CD14-positive monocyte (primary cell): ENCODE measurements at regions not wholly inside any gene's neighbourhood (a gene's known extent, or its start where the extent isn't known, plus 50 kb on each side); places are given as distances from the start of the nearest gene placed in this dataset.

Experiments
- DNase-seq, 3 donors: peaks; one replicate each; pipeline ENCODE4 v3.0.0-alpha.2; 2011 to 2022
- H2AFZ ChIP-seq: 2 replicates; pipeline ENCODE4 v1.6.0; 2012; ENCODE audit warnings: mild to moderate bottlenecking, low read depth, low read length, inconsistent platforms; ENCODE audit not compliant: insufficient read depth, poor library complexity, severe bottlenecking
- H3K27ac ChIP-seq, 2 donors: 1 replicate in 1 of 2; 2 replicates in 1 of 2; pipeline ENCODE4 v1.5.1; 2012 to 2013; ENCODE audit warnings: low read length in 2 of 2, control low read depth in 1 of 2, inconsistent platforms in 1 of 2, low read depth in 1 of 2, mild to moderate bottlenecking in 1 of 2
- H3K27me3 ChIP-seq, 2 donors: one replicate each; pipeline versions ENCODE4 v1.6.0 to v1.6.1; 2011 to 2013; ENCODE audit warnings: low read length in 2 of 2; ENCODE audit not compliant: control insufficient read depth in 2 of 2, insufficient read depth in 2 of 2
- H3K36me3 ChIP-seq, 2 donors: replicated peaks in 1 of 2; 1 replicate in 1 of 2; 2 replicates in 1 of 2; pipeline versions ENCODE4 v1.5.1 to v1.6.1; 2012 to 2013; ENCODE audit warnings: low read length in 2 of 2, control low read depth in 1 of 2, inconsistent platforms in 1 of 2, mild to moderate bottlenecking in 1 of 2; ENCODE audit not compliant: insufficient read depth in 2 of 2, control insufficient read depth in 1 of 2
- H3K4me1 ChIP-seq, 2 donors: 1 replicate in 1 of 2; 2 replicates in 1 of 2; pipeline versions ENCODE4 v1.5.1 to v1.6.1; 2012 to 2013; ENCODE audit warnings: low read length in 2 of 2, control low read depth in 1 of 2, inconsistent platforms in 1 of 2, mild to moderate bottlenecking in 1 of 2, moderate library complexity in 1 of 2; ENCODE audit not compliant: insufficient read depth in 2 of 2, control insufficient read depth in 1 of 2
- H3K4me2 ChIP-seq: replicated peaks from 2 replicates; pipeline ENCODE3; 2012; ENCODE audit warnings: low read length, moderate library complexity, mild to moderate bottlenecking; ENCODE audit not compliant: poor library complexity, severe bottlenecking; ENCODE audit errors: extremely low read depth
- H3K4me3 ChIP-seq, 3 experiments: fragments of 200-600 bp in 1 of 3; sonication (generic) in 1 of 3; replicated peaks in 1 of 3; 1 replicate in 2 of 3; 2 replicates in 1 of 3; pipeline ENCODE4 v1.5.1; 2011 to 2013; ENCODE audit warnings: low read length in 3 of 3, mild to moderate bottlenecking in 3 of 3, control low read depth in 2 of 3, low read depth in 2 of 3, inconsistent platforms in 1 of 3, moderate library complexity in 1 of 3
- H3K79me2 ChIP-seq: 2 replicates; pipeline ENCODE4 v1.6.0; 2012; ENCODE audit warnings: mild to moderate bottlenecking, control low read depth, inconsistent platforms, low read length, moderate library complexity; ENCODE audit not compliant: insufficient read depth
- H3K9ac ChIP-seq: 2 replicates; pipeline ENCODE4 v1.6.0; 2017; ENCODE audit warnings: low read length, mild to moderate bottlenecking; ENCODE audit not compliant: insufficient read depth, poor library complexity, severe bottlenecking
- H3K9me3 ChIP-seq, 2 donors: replicated peaks in 1 of 2; 1 replicate in 1 of 2; 2 replicates in 1 of 2; pipeline versions ENCODE4 v1.5.1 to v1.6.1; 2012 to 2013; ENCODE audit warnings: low read length in 2 of 2, control low read depth in 1 of 2; ENCODE audit not compliant: control insufficient read depth in 1 of 2, insufficient read depth in 1 of 2
- H4K20me1 ChIP-seq: 2 replicates; pipeline ENCODE4 v1.6.0; 2012; ENCODE audit warnings: mild to moderate bottlenecking, low read length, control low read depth, moderate library complexity; ENCODE audit not compliant: insufficient read depth
- H3K27ac Mint-ChIP-seq, 7 donors: one replicate each; pipeline ENCODE4 v1.8.0; 2020; ENCODE audit warnings: mild to moderate bottlenecking in 7 of 7, mixed read lengths in 7 of 7, moderate library complexity in 6 of 7, inconsistent platforms in 2 of 7
- H3K27me3 Mint-ChIP-seq, 3 donors: one replicate each; pipeline ENCODE4 v1.8.0; 2021 to 2022; ENCODE audit warnings: low read depth in 3 of 3, mild to moderate bottlenecking in 3 of 3, mixed read lengths in 3 of 3, moderate library complexity in 3 of 3, inconsistent platforms in 1 of 3
- H3K36me3 Mint-ChIP-seq, 2 donors: one replicate each; pipeline ENCODE4 v1.8.0; 2020; ENCODE audit warnings: mixed read lengths in 2 of 2, inconsistent platforms in 1 of 2, mild to moderate bottlenecking in 1 of 2
- H3K4me1 Mint-ChIP-seq: one replicate; pipeline ENCODE4 v1.8.0; 2020; ENCODE audit warnings: mild to moderate bottlenecking, mixed read lengths
- H3K4me3 Mint-ChIP-seq, 2 donors: one replicate each; pipeline ENCODE4 v1.8.0; 2020; ENCODE audit warnings: mild to moderate bottlenecking in 2 of 2, mixed read lengths in 2 of 2, moderate library complexity in 1 of 2
- H3K9me3 Mint-ChIP-seq, 7 donors: one replicate each; pipeline ENCODE4 v1.8.0; 2020 to 2022; ENCODE audit warnings: mixed read lengths in 7 of 7, mild to moderate bottlenecking in 6 of 7, moderate library complexity in 6 of 7, inconsistent platforms in 2 of 7
- CTCF ChIP-seq: fragments of 200-600 bp; IDR thresholded peaks from one replicate; pipeline ENCODE4 v1.8.0; 2022; ENCODE audit warnings: antibody characterized with exemption, mild to moderate bottlenecking
- WGBS: methylation state at CpG from one replicate; pipeline ENCODE4 v1.1.5; 2013; ENCODE audit warnings: missing lambda C conversion rate; ENCODE audit not compliant: insufficient coverage; 5-methylcytosine and 5-hydroxymethylcytosine counted together
- intact Hi-C, 2 donors: fragments of 100-400 bp; cut with micrococcal nuclease; formaldehyde crosslinking; loops; one replicate each; pipeline versions ENCODE4 v1.15.0 to v1.15.1; 2023

GRCh38 chr6:87903323-87903722 lies 144.3 kb upstream of the SPACA1 start:
- H4K20me1 ChIP-seq: no peaks in the 10 kb centered on the region
- H3K27ac Mint-ChIP-seq: peak overlapping the region in 6 of 7 donors; percentile 19 to 86 (median 59)
- H3K27me3 Mint-ChIP-seq: peaks cover 7 to 15% (median 14%) of the 10 kb centered on the region in 3 donors
- no peaks in the 10 kb centered on the region for H3K9me3 Mint-ChIP-seq
- no peak for TF ChIP-seq CTCF
- no peaks in the 10 kb centered on the region for H3K36me3 Mint-ChIP-seq
- no peak overlapping the region for H3K9ac ChIP-seq
- H3K4me1 Mint-ChIP-seq: peaks cover 34% of the 10 kb centered on the region
- H2AFZ ChIP-seq: no peak overlapping the region
- no peak overlapping the region for H3K4me3 ChIP-seq
- H3K4me3 Mint-ChIP-seq: no peak overlapping the region
- peak overlapping the region in 1 of 2 donors; percentile 72 for H3K27ac ChIP-seq
- DNase-seq: no peak
- H3K27me3 ChIP-seq: peaks cover 15 to 17% of the 10 kb centered on the region in 2 donors
- H3K36me3 ChIP-seq: no peaks in the 10 kb centered on the region
- H3K9me3 ChIP-seq: no peaks in the 10 kb centered on the region
- intact Hi-C loops: no loop called here
- H3K79me2 ChIP-seq: no peaks in the 10 kb centered on the region
- H3K4me2 ChIP-seq: no peak overlapping the region
- 100% methylated on average over 3 of the region's 12 CpGs for WGBS
- H3K4me1 ChIP-seq: peaks cover 29 to 31% of the 10 kb centered on the region in 2 donors

GRCh38 chr6:87902383-87902782 lies 145.3 kb upstream of the SPACA1 start:
- H3K4me1 Mint-ChIP-seq: peaks cover 31% of the 10 kb centered on the region
- H4K20me1 ChIP-seq: no peaks in the 10 kb centered on the region
- peaks cover 4 to 13% (median 11%) of the 10 kb centered on the region in 3 donors for H3K27me3 Mint-ChIP-seq
- H3K4me1 ChIP-seq: peaks cover 26 to 28% of the 10 kb centered on the region in 2 donors
- peaks cover 12 to 14% of the 10 kb centered on the region in 2 donors for H3K27me3 ChIP-seq
- H3K9ac ChIP-seq: no peak overlapping the region
- intact Hi-C loops: no loop called here
- H3K27ac Mint-ChIP-seq: peak overlapping the region; percentile 63 to 93 (median 76)
- no peaks in the 10 kb centered on the region for H3K36me3 ChIP-seq
- H3K9me3 Mint-ChIP-seq: no peaks in the 10 kb centered on the region
- no peaks in the 10 kb centered on the region for H3K36me3 Mint-ChIP-seq
- H2AFZ ChIP-seq: no peak overlapping the region
- no peak overlapping the region for H3K4me3 Mint-ChIP-seq
- peak; percentile 55 to 73 (median 61) for DNase-seq
- peak overlapping the region; percentile 35 for H3K4me2 ChIP-seq
- H3K9me3 ChIP-seq: no peaks in the 10 kb centered on the region
- H3K27ac ChIP-seq: peak overlapping the region; percentile 33 to 72
- no peak for TF ChIP-seq CTCF
- peak overlapping the region in 1 of 3 experiments; percentile 7 for H3K4me3 ChIP-seq
- no peaks in the 10 kb centered on the region for H3K79me2 ChIP-seq
